ENCODE measurements at regions not wholly inside any gene's neighbourhood (a gene's known extent, or its start where the extent isn't known, plus 50 kb on each side); places are given as distances from the start of the nearest gene placed in this dataset.

DNA sequence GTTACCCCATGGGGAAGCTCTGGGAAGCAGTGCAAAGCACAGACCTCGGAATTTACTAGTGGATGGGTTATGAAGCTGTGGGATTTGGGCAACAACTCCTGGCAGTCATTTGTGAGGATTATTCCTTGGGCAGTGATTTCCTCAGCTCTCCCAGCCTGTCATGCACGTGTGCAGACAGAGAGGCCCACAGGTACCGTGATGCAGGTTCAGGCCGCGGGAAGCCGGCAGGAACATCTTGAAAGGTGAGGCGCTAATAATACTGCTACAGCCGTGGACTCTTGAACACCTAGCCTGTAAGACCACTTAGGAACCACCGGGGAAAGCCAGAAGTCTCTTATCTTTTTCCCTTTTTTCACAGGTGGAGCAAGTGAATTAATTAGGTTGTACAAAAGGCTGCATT lies 80.2 kb upstream of the CPHXL start:
- no TSS peak for BruUV-seq (replicated peaks)
- intact Hi-C loops (cut with micrococcal nuclease) = no loop called here
- Histone ChIP-seq H2BK15ac (ENCODE audit: low read depth, low read length) (no peak overlapping the region), H4K20me1 (ENCODE audit: insufficient read depth, low read length) (no peaks in the 10 kb centered on the region), H3K9me1 (ENCODE audit: insufficient read depth, low read length) (no peaks in the 10 kb centered on the region), H3K36me3 (ENCODE audit: control insufficient read depth, insufficient read depth, low read length) (no peaks in the 10 kb centered on the region), H3K9me3 (ENCODE audit: control insufficient read depth, insufficient read depth, low read length) (no peaks in the 10 kb centered on the region), H2BK5ac (ENCODE audit: low read depth, low read length, poor library complexity, severe bottlenecking) (no peak overlapping the region), H3K4ac (ENCODE audit: low read depth, low read length) (no peak overlapping the region), H3K9ac (ENCODE audit: low read depth, low read length) (no peak overlapping the region), H4K5ac (ENCODE audit: low read depth, low read length) (no peak overlapping the region), H2AK9ac (replicated peaks; ENCODE audit: low read depth, low read length, poor library complexity) (no peak overlapping the region), H3K23ac (ENCODE audit: low read depth, low read length) (no peak overlapping the region), H2AFZ (replicated peaks; ENCODE audit: low read length, poor library complexity) (no peak overlapping the region), H2BK120ac (ENCODE audit: low read depth, low read length) (no peak overlapping the region), H3K4me3 (ENCODE audit: insufficient read depth, low read depth, low read length) (no peak overlapping the region), H3K79me1 (ENCODE audit: low read depth in 1 of 2, low read length in 2 of 2) (no peaks in the 10 kb centered on the region), H3K4me1 (ENCODE audit: control insufficient read depth, insufficient read depth, low read length) (no peaks in the 10 kb centered on the region), H3K27ac (ENCODE audit: insufficient read depth, low read length) (no peak overlapping the region), H3K56ac (ENCODE audit: extremely low read depth, insufficient read depth, low read length) (no peak overlapping the region), H4K8ac (ENCODE audit: low read depth in 2 of 2, low read length in 2 of 2) (no peak overlapping the region), H2AK5ac (ENCODE audit: low read depth, low read length) (no peak overlapping the region), H3K27me3 (ENCODE audit: control insufficient read depth, insufficient read depth, low read length) (no peaks in the 10 kb centered on the region), H2BK20ac (ENCODE audit: low read depth, low read length) (no peak overlapping the region), H3K14ac (replicated peaks; ENCODE audit: low read depth, low read length) (no peak overlapping the region), H4K91ac (ENCODE audit: insufficient read depth, low read depth, low read length) (no peak overlapping the region), H3K4me2 (ENCODE audit: low read depth, low read length) (no peak overlapping the region), H3K18ac (ENCODE audit: low read depth, low read length) (no peak overlapping the region)
- in situ Hi-C loops (cut with MboI; ENCODE audit: low sequenced_read_pairs) = no loop called here
- ChIA-PET POLR2A (ENCODE audit: unreplicated experiment) (no interaction called here), CTCF (no interaction called here)
- no peak for TF ChIP-seq RCOR1 (IDR thresholded peaks at IDR 0.05; ENCODE audit: insufficient replicate concordance, low read length)
- no peak for TF ChIP-seq NFE2L2 (IDR thresholded peaks at IDR 0.05; ENCODE audit: low read depth, low read length)
- TF ChIP-seq CHD1 (IDR thresholded peaks at IDR 0.05; ENCODE audit: low read depth, low read length) = no peak
- TF ChIP-seq, protein P1, sequence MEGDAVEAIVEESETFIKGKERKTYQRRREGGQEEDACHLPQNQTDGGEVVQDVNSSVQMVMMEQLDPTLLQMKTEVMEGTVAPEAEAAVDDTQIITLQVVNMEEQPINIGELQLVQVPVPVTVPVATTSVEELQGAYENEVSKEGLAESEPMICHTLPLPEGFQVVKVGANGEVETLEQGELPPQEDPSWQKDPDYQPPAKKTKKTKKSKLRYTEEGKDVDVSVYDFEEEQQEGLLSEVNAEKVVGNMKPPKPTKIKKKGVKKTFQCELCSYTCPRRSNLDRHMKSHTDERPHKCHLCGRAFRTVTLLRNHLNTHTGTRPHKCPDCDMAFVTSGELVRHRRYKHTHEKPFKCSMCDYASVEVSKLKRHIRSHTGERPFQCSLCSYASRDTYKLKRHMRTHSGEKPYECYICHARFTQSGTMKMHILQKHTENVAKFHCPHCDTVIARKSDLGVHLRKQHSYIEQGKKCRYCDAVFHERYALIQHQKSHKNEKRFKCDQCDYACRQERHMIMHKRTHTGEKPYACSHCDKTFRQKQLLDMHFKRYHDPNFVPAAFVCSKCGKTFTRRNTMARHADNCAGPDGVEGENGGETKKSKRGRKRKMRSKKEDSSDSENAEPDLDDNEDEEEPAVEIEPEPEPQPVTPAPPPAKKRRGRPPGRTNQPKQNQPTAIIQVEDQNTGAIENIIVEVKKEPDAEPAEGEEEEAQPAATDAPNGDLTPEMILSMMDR (conservative IDR thresholded peaks at IDR 0.05; ENCODE audit: low read depth, low read length) = no peak
- ATAC-seq (ENCODE audit: low read depth) (no peak), DNase-seq (no peak)
- dilution Hi-C loops (cut with HindIII; ENCODE audit: low sequenced_read_pairs, unreplicated experiment) = no loop called here
- WGBS, 2 experiments (ENCODE audit: extremely low coverage in 2 of 2, insufficient read length in 1 of 2) = no CpG with 5 or more reads among the region's 9 CpGs

All from IMR-90 (cell line).